ENCODE measurements at regions not wholly inside any gene's neighbourhood (a gene's known extent, or its start where the extent isn't known, plus 50 kb on each side); places are given as distances from the start of the nearest gene placed in this dataset.
A peak's percentile ranks its signal among the peaks of the same experiment; 100 is the strongest.

- H3K4me3 ChIP-seq (ENCODE audit: low read depth, low read length), result no peak overlapping the region
- TF ChIP-seq, protein P1, sequence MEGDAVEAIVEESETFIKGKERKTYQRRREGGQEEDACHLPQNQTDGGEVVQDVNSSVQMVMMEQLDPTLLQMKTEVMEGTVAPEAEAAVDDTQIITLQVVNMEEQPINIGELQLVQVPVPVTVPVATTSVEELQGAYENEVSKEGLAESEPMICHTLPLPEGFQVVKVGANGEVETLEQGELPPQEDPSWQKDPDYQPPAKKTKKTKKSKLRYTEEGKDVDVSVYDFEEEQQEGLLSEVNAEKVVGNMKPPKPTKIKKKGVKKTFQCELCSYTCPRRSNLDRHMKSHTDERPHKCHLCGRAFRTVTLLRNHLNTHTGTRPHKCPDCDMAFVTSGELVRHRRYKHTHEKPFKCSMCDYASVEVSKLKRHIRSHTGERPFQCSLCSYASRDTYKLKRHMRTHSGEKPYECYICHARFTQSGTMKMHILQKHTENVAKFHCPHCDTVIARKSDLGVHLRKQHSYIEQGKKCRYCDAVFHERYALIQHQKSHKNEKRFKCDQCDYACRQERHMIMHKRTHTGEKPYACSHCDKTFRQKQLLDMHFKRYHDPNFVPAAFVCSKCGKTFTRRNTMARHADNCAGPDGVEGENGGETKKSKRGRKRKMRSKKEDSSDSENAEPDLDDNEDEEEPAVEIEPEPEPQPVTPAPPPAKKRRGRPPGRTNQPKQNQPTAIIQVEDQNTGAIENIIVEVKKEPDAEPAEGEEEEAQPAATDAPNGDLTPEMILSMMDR (conservative IDR thresholded peaks at IDR 0.05; ENCODE audit: low read depth, low read length), result no peak
- DNase-seq (ENCODE audit: low read depth), result no peak
Measured at GRCh38 chr18:42394238-42394637, 439.2 kb downstream of the PIK3C3 start.

GRCh38 chr18:42401131-42401673, 446.2 kb downstream of the PIK3C3 start:
- TF ChIP-seq, protein P1 (conservative IDR thresholded peaks at IDR 0.05; ENCODE audit: low read depth, low read length), result peak; percentile 36
- no peak for DNase-seq (ENCODE audit: low read depth)
- no peak overlapping the region for H3K4me3 ChIP-seq (ENCODE audit: low read depth, low read length)

DNA sequence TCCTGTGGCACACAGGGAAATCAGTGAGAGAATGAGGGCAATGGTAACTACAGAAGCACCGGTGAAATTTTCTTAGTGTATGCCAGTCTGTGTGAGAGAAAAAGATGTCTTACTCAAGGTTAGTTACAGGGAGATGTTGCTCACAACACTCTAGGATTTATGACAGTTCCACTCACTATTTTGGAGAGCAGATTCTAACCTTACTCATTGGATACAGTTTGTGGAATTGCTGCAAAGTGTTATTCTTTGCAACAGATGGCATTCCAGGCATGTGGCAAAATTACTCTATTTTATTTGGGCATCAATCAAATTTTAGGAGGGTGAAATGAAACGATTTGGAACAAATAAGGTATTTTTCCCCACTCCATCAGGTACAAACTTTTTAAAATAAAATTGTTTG, 449.1 kb downstream of the PIK3C3 start:
- TF ChIP-seq, protein P1 (conservative IDR thresholded peaks at IDR 0.05; ENCODE audit: low read depth, low read length), result no peak
- no peak for DNase-seq (ENCODE audit: low read depth)
- no peak overlapping the region for H3K4me3 ChIP-seq (ENCODE audit: low read depth, low read length)

- TF ChIP-seq, protein P1 (conservative IDR thresholded peaks at IDR 0.05; ENCODE audit: low read depth, low read length), result no peak
- DNase-seq (ENCODE audit: low read depth), result no peak
- H3K4me3 ChIP-seq (ENCODE audit: low read depth, low read length), result no peak overlapping the region
Measured at GRCh38 chr18:42409005-42409404, 454.0 kb downstream of the PIK3C3 start.

- TF ChIP-seq, protein P1 (conservative IDR thresholded peaks at IDR 0.05; ENCODE audit: low read depth, low read length), result no peak
- no peak for DNase-seq (ENCODE audit: low read depth)
Measured at GRCh38 chr18:42412281-42412680, 457.2 kb downstream of the PIK3C3 start.

DNA sequence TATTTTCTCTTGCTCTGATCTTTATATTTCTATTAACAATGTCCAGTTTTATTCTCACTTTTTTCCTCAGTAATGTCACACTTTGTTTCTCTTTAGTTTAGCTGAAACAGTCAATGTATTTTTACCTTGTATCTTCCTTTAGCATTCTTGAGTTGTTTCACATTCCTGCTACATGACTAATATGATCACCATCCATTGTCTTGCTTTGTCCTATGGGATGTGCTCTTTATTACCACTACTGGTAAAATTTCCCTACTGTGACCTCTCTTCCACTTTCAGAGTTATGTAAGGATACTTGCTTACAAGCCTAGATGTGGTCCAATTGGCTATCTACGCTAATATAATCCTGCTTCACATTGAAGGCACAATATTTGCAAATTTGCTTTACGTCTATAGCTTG, 457.9 kb downstream of the PIK3C3 start:
- DNase-seq (ENCODE audit: low read depth), result peak; percentile 86
- TF ChIP-seq, protein P1 (conservative IDR thresholded peaks at IDR 0.05; ENCODE audit: low read depth, low read length), result no peak
- H3K4me3 ChIP-seq (ENCODE audit: low read depth, low read length), result no peak overlapping the region

More at GRCh38 chr18:42412281-42412680, 457.2 kb downstream of the PIK3C3 start:
- H3K4me3 ChIP-seq (ENCODE audit: low read depth, low read length), result no peak overlapping the region

DNA sequence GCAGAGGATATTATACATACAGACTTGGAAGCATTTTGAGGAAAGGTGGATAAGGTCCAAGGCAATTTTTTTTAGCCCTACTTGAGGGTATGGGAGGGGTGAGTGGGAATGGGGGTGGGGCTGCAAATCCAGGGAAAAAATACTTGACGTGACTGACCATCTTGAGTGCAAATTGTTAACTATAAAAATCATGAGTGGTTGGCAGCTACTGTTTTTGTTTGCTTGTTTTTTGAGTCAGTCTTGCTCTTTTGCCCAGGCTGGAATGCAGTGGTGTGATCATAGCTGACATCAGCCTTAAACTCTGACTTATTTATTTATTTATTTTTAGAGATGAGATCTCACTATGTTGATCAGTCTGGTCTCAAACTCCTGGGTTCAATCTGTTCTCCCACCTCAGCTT, 458.8 kb downstream of the PIK3C3 start:
- no peak overlapping the region for H3K4me3 ChIP-seq (ENCODE audit: low read depth, low read length)
- TF ChIP-seq, protein P1 (conservative IDR thresholded peaks at IDR 0.05; ENCODE audit: low read depth, low read length), result no peak
- peak; percentile 83 for DNase-seq (ENCODE audit: low read depth)

All from epithelial cell of proximal tubule (primary cell).